NCI-H1436 treated with DMSO at 0.1 percent for 48 hours (cell line): ENCODE measurements at regions not wholly inside any gene's neighbourhood (a gene's known extent, or its start where the extent isn't known, plus 50 kb on each side); places are given as distances from the start of the nearest gene placed in this dataset.

Experiments used
- DNase-seq: peaks from one replicate; lab custom pipeline; 2025; lab: John Stamatoyannopoulos, UW

DNA sequence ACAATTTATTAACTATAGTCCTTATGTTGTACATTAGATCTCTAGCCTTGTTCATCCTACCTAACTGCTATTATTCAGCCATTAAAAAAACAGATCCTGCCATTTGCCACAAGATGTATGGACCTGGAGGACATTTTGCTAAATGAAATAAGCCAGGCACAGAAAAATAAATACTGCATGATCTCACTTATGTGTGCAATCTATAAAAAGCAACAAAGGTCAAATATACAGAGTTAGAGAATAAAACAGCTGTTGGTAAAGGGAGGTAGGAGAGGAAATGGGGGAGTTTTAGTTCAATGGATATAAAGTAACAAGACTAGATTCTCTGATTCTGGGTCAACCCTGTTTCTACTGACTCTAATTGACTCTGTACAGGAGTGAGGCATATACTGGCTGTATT is 103.3 kb upstream of the FAM9C start:
- no peak for DNase-seq

DNA sequence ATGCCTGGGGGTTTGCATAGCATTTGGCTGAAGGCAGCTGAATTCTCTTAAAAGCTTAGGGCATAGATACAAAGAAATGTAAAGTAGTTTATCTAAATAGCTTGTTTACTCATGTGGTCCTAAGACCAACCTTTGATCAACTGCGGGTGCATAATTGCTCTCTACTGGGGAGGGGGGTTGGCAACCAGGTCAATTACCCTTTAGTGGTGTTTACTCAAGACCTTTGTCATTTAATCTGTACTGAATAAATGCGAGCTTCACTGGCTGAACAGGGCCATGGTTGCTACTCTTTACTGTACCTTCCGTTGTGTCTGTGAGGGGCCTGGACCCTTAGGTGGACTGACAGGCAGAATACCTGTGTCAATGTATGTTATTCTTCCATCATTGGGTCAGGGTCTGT is 102.7 kb upstream of the FAM9C start:
- DNase-seq, result no peak

DNA sequence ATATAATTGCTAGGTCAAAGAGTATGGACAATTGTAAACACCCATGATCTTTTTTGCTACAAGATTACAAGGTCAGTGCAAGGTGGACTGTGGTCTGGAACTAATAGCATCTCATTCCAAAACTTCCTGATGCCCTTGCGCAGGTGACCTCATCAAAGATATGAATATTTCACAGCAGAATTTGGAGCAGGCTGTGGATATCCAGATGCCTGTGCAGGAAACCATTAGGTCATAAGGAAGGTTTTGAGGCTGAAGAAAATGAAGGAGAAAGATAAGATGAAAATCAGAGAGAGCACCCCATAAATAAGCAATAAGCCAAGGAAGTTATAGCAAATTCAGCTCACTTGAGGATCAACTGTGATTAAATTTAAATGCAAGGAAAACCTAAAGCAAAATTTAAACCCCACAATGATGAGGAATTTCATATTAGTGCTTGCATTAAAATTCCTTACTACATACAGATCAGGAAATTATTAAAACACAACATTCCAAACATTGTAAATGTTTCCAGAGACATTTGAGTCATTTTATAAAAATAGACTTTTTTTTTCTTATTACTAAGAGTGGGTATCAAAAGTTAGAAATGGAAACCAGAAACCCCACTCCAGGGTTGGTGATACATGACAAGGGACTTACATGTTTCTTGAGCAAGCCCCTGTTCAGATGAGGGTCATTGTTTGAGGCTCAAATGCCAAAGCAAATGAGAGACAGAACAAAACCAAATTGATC is 100.7 kb upstream of the FAM9C start:
- no peak for DNase-seq

DNA sequence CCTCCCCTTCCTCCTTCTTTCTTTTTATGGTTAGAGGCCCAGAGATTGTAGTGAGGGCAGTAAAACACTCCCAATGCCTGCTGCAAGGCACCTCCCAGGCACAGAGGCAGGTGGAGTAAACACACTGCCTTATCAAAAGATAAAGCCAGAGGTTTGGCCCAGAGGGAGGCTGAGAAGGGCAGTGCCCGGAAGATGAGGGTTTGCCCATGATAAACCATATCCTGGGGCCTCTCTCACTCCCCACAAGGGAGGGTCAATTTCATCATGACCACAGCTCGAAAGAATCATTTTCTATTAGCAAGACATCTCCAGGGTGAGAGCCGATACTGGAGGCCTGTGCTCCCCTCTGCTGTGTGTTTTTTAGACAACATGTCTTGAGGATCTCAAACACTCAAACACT is 98.5 kb upstream of the FAM9C start:
- no peak for DNase-seq

DNA sequence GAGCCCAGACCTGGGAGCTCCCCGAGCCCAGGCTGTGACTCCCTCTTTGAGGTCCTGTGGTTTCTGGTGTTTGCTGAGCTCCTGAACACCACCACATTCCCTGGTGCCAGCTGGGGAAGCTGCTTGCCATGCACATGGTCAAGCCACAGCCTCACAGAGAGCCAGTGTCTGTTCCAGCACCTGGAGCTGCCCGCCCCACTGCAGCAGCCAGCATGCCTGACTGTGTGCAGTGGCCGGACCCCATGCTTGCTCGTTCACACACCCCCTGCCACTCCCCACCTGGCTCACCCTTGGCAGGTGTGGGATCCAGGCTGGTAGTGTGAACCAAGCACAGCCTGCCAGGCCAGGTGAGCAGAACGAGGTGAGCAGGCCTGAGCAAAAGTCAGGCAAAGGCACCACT is 95.6 kb upstream of the FAM9C start:
- no peak for DNase-seq

DNA sequence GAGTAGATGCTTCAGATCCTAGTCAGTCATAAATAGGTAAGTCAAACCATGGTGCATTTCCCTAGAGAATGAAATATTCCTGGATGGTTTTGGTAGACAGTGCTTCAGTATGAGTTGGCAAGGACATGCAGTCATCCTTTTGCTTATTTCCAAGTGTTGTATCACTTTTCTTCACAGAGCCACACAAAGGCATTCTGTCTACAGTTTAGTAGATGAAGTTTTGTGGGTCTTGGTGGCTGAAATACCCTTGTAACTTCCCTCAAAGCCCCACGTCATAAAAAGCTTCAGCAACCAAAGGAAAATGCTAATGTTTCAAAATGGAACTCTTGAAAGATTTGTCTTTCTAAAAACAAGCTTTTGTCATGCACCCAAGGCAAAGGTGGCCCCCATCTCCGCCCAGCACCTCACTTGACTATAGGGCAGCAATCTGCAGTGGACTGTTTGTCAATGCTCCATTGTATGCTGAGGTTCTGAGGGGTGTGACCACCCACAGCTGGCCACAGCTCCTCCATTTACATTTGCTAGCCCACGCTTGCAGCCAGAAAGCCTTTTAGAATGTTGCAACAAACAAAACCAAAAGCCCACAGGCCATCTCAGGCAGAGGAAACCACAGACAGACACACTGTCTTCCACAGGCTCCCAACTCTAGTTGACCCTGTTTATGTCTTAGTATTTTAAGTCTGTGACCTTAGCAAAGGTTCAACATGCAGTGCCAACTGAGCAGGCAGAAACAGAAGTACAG is 87.1 kb upstream of the FAM9C start:
- no peak for DNase-seq

DNA sequence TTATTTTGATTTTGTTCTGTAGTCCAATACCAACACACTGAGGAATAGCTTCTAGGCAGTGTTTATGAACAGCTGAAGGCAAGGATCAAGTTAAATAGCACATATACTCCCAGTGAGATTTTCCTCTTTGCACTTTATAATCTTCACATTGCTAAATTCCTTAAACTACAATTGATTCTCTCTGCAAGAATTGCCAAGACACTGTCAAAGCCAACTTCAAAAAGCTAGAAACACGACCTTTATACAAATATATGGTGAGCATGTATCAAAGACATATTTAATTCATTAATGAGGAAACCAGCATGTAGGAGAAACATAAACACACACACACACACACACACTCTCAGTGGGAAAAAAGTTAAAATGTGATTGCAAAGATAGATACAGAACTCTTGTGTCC is 86.4 kb upstream of the FAM9C start:
- DNase-seq, result no peak

DNA sequence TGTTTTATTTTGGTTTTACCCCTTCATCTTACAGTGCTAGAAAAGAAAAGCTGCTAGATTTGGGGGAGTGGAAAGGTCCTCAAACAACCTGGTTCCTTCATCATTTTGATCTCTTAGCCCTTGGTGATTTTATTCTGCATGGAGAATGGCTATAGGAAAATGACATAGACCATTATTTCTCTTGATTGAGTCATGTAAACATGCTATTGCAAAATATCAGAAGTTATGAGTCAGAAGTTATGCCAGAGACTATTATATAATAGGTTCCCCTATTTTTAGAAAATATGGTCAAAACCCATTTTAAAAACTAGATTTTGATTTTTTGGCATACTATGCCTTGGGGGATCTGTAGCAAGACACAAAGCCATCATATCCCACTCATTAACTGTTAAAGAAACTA is 83.7 kb upstream of the FAM9C start:
- DNase-seq, result no peak

DNA sequence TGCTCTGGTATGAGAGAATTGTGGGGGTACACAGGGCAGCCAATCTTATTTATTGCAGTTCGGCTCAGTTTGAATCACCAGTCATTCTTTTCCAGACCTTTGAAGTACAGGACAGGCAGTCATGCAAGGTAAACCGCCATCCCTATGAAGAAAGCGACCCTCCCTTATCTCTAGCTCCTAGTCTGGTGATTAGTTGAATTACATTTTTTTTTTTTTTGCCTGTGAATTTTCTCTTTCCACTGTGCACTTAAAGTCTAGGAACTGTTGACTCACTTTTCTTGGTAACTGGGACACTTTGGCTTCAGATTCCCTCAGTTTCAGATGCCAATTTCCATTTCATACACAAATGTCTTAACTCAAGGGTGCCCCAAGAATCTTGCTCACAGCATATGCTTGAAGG is 82.4 kb upstream of the FAM9C start:
- DNase-seq, result no peak

DNA sequence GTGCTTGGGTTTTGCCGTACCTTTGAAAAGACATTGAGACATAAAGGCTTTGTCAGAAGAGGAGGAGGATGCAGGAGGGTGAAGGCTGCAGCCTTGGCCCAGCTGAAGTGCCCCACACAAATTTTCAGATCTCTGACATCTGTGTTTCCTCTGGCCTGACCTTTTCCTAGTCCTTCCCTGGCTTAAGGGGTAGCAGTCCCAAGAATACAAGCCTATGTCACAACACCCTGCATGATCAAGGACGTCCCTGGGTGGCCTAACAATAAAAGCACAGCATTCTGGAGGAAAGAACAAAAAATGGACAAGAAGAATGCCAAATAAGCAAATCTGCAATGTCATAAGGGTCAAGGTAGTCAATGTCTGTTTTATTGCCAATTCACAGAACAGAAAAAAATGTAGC is 80.8 kb upstream of the FAM9C start:
- no peak for DNase-seq

DNA sequence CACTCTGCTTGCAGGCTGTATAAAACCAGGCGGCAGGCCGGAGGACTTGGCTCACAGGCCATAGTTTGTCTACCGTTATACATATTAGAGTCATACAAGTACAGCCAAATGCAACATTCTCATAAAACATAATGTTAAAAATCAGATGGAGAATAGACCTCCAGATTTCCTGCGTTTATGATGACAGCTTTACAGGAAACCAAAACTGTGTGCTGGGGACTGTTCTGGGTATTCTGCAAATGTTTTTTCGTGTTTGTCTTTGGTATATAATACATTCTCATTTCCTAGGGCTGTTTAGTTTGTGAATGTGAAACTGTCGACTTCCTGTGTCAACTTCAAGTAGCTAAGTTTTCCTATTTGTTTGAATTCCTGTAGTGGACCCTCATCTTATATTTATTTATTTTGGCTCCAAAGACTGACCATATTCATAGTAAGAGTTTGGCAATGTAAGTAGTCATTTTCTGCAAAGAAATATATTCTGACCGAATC is 79.5 kb upstream of the FAM9C start:
- DNase-seq, result no peak

DNA sequence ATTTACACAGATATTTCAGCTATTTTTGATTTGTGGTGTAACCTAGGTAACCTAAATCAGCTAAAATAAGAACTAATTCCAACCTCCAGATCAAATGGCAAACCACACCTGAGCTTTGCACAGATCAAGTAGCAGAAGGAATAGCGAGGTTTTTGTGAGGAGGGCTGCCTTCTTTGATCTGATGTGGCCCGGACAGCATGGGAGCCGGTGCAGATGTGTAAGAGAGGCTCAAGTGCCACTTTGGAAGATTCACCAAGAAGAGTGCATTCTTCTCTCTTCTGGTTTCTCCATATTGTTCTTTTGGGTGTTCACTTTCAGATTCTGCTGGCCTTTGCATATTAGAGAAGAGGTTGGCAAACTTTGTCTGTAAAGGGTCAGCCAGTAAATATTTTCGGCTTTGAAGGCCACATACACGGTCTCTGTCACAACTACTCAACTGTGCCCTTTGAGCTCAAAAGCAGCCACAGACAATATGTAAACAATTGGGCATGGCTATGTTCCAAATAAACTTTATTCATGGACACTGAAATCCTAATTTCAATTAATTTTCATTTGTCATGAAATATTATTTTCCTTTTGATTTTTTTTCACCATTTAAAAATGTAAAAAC is 78.9 kb upstream of the FAM9C start:
- no peak for DNase-seq

DNA sequence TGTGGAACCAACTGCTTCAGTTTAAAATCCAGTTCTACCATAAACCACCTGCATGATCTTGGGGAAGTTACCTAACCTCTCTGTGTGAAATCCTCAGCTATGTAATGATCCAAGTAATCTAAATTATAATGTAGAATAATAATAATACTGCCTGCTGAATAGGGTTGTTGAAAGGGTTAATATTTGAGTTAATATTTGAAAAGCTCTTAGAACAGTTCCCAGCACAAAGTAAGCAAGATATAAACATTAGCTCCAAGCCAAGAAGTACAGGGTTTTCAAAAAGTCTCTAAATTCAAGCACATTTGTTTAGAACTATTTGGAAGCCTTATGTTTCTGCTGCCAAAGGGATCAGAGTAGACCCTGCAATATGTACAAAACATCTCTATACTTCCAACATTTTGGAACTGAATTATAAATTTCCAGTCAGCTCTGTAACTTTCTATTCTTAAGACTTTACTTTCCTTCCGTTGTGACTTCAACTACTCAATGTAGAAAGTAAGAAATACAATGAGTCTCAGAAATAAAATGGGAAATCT is 76.7 kb upstream of the FAM9C start:
- DNase-seq, result no peak

DNA sequence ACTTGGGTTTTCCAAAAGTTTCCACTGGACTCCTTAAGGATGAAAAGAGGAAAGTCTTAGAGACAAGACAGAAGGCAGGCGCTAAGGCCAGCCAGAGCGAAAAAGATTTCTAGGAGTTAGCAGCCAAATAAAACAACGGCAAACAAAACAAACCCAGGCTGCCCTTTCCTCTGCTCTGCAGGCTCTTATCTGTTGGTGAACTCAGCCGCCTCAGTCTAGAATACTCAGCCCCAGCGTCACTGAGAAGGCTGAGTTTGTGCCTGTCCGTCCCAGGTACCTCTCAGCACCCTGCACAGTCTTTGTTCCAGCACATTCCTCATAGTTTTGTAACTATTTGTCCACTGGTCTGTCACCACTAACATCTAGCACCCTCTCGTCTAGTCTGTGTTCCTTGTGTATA is 75.6 kb upstream of the FAM9C start:
- no peak for DNase-seq

DNA sequence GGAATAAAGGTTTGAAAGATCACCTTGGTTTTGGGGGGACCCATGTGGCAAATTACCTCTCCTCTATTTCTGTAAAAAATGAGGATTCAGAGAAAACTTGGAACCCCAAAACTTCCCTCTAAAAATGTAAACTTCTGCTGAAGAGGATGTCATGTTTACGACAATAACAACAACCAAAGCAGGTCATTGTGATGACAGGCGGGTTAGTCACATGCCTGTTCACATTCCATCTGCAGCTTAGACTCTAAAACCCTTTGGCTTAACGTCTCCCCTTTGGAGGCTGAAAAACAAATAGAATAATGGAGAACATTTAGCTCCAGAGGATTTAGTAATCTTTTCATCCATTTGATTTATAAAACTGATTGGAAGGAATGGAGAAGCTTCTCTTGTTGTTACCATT is 75.0 kb upstream of the FAM9C start:
- no peak for DNase-seq

DNA sequence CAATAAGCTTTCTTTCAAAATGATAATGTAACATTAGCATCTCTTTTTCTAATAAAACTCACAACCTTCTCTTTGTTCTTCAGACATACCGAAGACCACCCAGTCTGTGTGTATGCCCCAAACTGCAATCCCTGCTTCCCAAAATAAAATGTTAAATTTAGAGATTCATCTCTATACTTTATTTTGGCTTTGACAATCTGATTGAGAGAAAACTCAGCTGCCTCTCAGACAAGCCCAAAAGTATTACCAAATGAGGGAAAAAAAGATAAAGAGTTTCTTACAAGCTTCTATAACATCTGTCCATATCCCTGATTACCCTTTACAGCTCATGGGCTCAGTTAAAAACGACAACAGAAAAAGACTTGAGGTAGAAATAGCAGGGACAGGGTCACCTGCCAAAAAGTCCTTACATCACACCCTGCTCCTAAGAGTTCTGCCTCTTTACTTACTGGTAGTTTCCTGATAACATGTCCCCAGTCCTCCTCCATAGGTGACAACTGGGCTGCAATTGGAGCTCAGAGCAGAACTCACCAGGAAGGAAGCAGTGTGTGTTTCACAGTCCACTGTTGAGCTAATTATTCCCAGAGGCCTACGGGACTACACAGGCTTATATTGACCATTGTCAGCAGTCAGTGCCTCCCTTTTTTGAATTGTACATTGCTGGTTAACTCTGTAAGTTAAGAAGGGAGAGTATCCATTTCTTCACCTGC is 70.9 kb upstream of the FAM9C start:
- DNase-seq, result no peak

DNA sequence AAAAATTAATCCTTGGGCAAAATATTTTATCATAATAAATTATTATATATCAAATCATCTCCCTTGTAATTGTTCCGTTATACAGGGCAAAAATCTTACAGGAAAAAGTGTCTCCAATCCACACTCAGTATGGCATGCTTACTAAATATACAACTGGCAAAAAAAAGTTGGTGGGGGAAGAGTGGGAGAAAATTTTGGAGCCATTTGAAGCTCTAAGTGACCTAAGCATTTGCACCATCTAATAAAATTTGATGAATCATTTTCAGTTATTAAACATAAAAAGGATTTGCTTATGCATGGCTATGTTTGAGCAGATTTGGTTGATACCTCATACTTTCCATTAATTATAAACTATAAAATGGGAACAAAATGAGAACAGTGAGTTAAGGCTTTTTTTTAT is 68.1 kb upstream of the FAM9C start:
- DNase-seq, result no peak

DNA sequence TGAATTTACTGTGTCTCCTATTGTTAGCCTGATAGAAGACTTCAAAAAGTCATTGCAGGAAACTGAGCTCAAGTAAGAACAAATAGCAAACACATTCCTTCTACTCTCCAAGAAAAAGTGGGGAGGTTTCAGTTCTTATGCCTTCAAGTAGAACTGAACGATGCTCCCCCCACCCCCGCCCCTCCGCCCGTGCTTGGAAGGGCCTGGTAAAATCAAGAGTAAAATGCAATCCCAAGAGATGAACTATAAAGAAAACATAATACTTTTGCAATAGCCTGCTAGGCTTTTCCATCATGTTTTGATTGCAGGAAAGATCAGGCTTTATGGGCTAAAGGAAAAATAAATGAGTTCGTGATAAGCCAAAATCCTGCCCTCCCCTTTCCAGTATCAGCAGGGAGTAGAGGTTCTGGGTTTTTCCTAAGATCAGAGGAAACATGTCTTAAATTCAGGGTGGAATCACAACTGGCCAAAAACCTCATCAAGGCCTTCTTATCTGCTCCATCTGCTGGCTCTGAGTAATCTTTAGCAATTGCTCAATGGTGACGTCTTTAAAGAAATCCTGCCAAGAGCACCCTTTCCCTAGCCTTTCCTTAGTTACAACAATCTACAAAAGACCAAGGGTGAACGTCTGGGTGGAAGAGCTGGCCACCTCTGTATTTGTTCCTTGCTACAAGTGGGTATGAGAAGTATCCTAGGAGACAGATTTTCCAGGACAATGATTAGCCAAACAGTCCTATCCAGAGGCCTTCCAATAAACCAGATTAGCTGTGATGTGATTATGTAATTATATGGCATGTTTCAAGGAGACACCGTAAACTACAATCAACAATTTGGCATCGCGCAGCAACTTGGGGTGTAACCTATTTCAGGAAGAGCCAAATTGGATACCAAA is 66.3 kb upstream of the FAM9C start:
- DNase-seq, result no peak

DNA sequence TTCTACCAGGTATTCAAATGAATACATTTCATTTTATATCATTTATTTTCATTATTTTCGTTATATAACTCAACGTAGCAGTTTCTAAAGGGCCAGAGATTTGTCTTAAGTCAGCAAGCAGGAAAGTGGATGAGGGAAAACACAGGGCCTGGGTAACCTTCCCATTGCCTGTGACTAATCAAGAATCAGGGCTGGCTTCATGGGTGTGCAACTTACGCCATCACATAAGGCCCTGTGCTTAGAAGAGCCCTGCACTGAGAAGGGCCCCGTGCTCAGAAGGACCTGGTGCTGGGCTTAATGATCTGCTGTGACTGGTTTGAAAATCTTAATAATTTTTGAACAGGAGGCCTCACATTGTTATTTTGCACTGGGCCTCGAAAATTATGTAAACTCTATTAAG is 65.4 kb upstream of the FAM9C start:
- DNase-seq, result no peak

DNA sequence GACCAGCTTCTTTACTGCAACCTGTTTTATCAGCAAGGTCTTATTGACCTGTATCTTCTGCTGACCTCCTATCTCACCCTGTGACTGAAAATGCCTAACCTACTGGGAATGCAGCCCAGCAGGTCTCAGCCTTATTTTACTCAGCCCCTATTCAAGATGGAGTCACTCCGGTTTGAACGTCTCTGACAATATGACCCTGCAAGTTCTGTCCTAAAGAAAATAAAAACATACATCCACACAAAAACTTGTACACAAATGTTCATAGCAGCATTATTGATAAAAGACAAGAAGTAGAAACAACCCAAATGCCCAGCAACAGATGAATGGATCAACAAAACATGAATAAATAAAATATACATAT is 59.5 kb upstream of the FAM9C start:
- DNase-seq, result no peak

DNA sequence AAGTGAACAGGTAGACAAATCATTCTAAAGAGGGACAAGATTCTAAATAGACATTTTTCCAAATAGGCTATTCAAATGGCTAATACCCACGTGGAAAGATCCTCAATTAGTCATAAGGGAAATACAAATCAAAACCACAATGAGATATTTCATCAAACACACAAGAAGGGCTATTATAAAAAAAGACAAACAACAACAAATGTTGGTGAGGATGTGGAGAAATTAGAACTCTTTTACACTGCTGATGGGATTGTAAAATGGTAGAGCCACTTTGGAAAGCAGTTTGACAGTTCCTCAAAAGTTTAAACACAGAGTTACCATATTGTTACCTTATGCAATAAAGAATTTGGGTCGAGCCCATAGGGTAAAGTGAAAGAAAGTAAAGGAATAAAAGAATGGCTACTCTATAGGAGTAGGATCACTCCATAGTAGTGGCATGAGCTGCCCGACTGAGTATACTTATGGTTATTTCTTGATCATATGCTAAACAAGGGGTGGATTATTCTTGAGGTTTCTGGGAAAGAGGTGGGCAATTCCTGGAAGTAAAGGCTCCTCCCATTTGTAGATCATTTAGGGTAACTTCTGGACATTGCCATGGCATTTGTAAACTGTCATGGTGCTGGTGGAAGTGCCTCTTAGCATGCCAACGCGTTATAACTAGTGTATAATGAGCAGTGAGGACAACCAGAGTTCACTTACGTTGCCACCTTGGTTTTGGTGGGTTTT is 58.9 kb upstream of the FAM9C start:
- DNase-seq, result no peak
